ENCODE measurements at regions not wholly inside any gene's neighbourhood (a gene's known extent, or its start where the extent isn't known, plus 50 kb on each side); places are given as distances from the start of the nearest gene placed in this dataset.

GRCh38 chr7:54904986-54905385 is 113.8 kb upstream of the EGFR start:
- TF ChIP-seq POU2F2 (IDR thresholded peaks at IDR 0.05; ENCODE audit: low read depth, low read length) (no peak), SPI1 (IDR thresholded peaks at IDR 0.05; ENCODE audit: low read depth, low read length) (no peak), POLR2A (IDR thresholded peaks at IDR 0.05; ENCODE audit: low read depth, low read length) (no peak), POLR2AphosphoS5 (IDR thresholded peaks at IDR 0.05; ENCODE audit: low read depth, low read length) (no peak)
